Hypothalamus (tissue), 51 donors: ENCODE measurements at regions not wholly inside any gene's neighbourhood (a gene's known extent, or its start where the extent isn't known, plus 50 kb on each side); places are given as distances from the start of the nearest gene placed in this dataset.
"Not testable (repeated sequence)": the region's sequence is repeated elsewhere in the genome, so short reads cannot be mapped to it uniquely, and the experiment has no call there.

Experiments
- DNase-seq, 51 donors: peaks; one replicate each; lab custom pipeline; 2025; lab: John Stamatoyannopoulos, UW

GRCh38 chrX:25807022-25807421 is 331.1 kb upstream of the MAGEB18 start:
- no peak for DNase-seq

GRCh38 chrX:25810202-25810601 is 327.9 kb upstream of the MAGEB18 start:
- no peak for DNase-seq

GRCh38 chrX:25819879-25820278 is 318.3 kb upstream of the MAGEB18 start:
- no peak for DNase-seq

- DNase-seq: peak in 1 of 51 donors; percentile 0
These were observed 287.0 kb upstream of the MAGEB18 start for GRCh38 chrX:25851141-25851540.

- no peak for DNase-seq
These were observed 285.1 kb upstream of the MAGEB18 start for GRCh38 chrX:25853002-25853479.

GRCh38 chrX:25858273-25858880 is 279.8 kb upstream of the MAGEB18 start:
- DNase-seq: peak in 1 of 51 donors; percentile 0

GRCh38 chrX:25860322-25860721 is 277.8 kb upstream of the MAGEB18 start:
- DNase-seq: no peak

- no peak for DNase-seq
These were observed 268.4 kb upstream of the MAGEB18 start for GRCh38 chrX:25869761-25870160.

- no peak for DNase-seq
These were observed 265.4 kb upstream of the MAGEB18 start for GRCh38 chrX:25872786-25873185.

- no peak for DNase-seq
These were observed 264.9 kb upstream of the MAGEB18 start for GRCh38 chrX:25873196-25873595.

GRCh38 chrX:25878806-25879205 is 259.3 kb upstream of the MAGEB18 start:
- DNase-seq: no peak

GRCh38 chrX:25882503-25882902 is 255.6 kb upstream of the MAGEB18 start:
- DNase-seq: not testable (repeated sequence)

GRCh38 chrX:25897758-25898157 is 240.4 kb upstream of the MAGEB18 start:
- no peak for DNase-seq

- DNase-seq: not testable (repeated sequence)
These were observed 232.4 kb upstream of the MAGEB18 start for GRCh38 chrX:25905728-25906127.

GRCh38 chrX:25925946-25926345 is 212.2 kb upstream of the MAGEB18 start:
- DNase-seq: no peak

- no peak for DNase-seq
These were observed 209.8 kb upstream of the MAGEB18 start for GRCh38 chrX:25928316-25928715.

- DNase-seq: no peak
These were observed 197.1 kb upstream of the MAGEB18 start for GRCh38 chrX:25941087-25941486.

- DNase-seq: no peak
These were observed 196.4 kb upstream of the MAGEB18 start for GRCh38 chrX:25941559-25942250.

- peak in 1 of 51 donors; percentile 0 for DNase-seq
These were observed 169.2 kb upstream of the MAGEB18 start for GRCh38 chrX:25968920-25969319.

GRCh38 chrX:25976683-25977310 is 161.3 kb upstream of the MAGEB18 start:
- DNase-seq: no peak

GRCh38 chrX:25998687-25999086 is 139.5 kb upstream of the MAGEB18 start:
- no peak for DNase-seq

GRCh38 chrX:26007462-26007861 is 130.7 kb upstream of the MAGEB18 start:
- DNase-seq: no peak
